OCI-M2 (cell line): ENCODE measurements at regions not wholly inside any gene's neighbourhood (a gene's known extent, or its start where the extent isn't known, plus 50 kb on each side); places are given as distances from the start of the nearest gene placed in this dataset.
"Not testable (repeated sequence)": the region's sequence is repeated elsewhere in the genome, so short reads cannot be mapped to it uniquely, and the experiment has no call there.

Experiments used
- DNase-seq: peaks from one replicate; lab custom pipeline; 2025; ENCODE audit not compliant: unreplicated experiment; lab: John Stamatoyannopoulos, UW

- DNase-seq: no peak
These were observed 421.0 kb upstream of the CHD1 start for GRCh38 chr5:99349787-99350186.

DNA sequence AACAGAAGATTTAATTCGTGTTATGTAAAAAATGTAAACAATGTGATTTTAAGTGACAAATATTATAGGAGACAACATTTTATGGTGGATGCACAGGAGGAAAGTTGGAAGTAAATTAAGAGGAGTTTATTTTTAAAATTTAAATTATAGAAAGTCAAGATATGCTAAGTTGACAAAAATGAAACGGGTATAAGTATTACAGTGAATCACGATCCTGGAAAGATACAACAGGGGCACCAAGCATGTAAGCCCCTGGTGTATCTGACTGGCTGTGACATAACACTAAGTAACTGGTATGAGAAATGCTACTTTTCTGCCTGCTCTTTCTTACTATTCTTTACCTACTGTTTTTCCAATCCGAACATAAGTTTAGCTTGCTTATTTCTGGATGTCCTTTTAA lies 419.8 kb upstream of the CHD1 start:
- no peak for DNase-seq

DNA sequence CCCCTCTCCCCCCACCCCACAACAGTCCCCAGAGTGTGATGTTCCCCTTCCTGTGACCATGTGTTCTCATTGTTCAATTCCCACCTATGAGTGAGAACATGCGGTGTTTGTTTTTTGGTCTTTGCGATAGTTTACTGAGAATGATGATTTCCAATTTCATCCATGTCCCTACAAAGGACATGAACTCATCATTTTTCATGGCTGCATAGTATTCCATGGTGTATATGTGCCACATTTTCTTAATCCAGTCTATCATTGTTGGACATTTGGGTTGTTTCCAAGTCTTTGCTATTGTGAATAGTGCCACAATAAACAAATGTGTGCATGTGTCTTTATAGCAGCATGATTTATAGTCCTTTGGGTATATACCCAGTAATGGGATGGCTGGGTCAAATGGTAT lies 411.0 kb upstream of the CHD1 start:
- not testable (repeated sequence) for DNase-seq

DNA sequence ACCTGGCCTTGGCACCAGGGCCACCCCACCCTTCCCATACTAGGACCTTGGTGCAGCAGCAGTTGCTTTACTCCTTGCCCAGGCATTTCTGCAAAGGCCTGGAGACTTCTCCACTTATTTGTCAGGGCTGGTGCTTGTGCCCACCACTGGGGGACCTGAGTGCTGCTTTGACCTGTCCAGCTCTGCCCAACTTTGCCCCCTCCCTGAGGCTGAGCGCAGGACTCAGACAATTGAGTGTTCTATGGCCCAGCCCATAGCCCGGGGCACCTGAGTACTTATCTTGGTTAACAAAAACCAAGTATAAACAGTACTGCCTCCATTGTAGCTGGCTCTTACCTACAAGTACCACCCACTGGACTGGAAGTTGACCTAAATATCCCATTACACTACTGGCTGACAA lies 406.1 kb upstream of the CHD1 start:
- no peak for DNase-seq

DNA sequence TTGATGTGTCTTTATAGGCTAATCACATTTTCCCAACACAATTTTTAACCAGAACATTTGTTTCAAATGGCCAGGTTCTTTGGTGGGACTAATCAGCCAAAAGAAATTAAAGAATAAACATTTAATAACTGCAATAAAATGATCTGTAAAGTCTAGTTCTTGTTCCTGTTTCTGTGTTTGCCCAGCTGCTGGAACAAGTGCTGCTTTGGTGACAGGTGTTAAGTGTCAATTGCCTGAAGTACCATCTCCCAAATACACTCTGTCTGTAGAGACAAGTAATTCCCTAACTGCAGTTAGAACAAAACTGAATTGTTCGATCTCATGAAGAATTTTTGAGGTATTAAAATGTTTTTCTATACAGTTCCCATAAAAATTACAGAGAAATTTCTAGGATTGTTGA lies 402.3 kb upstream of the CHD1 start:
- no peak for DNase-seq

- DNase-seq: no peak
These were observed 391.6 kb upstream of the CHD1 start for GRCh38 chr5:99320436-99320835.

DNA sequence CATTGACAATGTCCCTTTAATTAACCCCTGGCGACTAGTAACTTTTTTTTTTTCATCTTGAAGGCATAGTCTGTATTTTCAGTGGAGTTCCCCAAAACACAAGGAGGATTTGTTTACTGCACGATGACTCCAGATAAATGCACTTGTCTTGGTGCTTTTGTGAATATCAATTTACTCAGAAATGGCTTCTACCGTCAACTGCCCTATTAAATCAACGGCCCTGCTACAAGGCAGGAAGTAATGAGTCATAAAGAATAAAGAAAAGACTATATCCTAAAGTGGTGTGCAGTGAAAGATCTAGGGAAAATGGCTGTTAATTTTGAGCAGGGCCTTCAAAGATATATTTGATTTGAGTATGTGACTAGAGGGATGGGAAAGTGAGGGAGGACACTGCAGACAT lies 388.3 kb upstream of the CHD1 start:
- DNase-seq: no peak

GRCh38 chr5:99316484-99316883 lies 387.7 kb upstream of the CHD1 start:
- DNase-seq: no peak

- no peak for DNase-seq
These were observed 386.8 kb upstream of the CHD1 start for GRCh38 chr5:99315413-99316183.

- no peak for DNase-seq
These were observed 385.9 kb upstream of the CHD1 start for GRCh38 chr5:99314721-99315120.

GRCh38 chr5:99308131-99308530 lies 379.3 kb upstream of the CHD1 start:
- no peak for DNase-seq

DNA sequence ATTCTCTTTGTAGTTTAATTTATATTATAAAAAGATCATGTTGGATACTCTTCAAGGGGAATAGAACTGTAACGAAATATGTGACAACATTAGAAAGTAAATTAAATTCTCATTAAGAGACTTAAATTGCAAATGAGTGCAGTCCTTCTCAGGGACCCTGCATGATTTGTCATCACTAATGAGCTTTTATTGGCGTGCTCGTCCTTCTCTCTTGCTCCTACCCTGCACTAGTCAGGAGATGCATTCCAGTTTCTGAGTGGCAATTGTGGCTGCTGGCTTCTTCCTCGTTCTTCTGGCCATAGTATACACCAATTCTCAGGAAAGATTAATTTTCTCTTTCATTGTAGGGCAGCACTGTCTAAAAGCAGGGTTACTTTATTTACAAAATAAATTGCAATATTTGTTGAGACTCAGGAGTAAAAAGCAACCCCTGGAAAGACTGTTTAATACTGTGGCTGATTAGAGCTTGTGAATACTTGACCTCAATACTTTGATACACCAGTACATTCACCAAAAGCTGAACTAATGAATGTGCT lies 376.3 kb upstream of the CHD1 start:
- no peak for DNase-seq

DNA sequence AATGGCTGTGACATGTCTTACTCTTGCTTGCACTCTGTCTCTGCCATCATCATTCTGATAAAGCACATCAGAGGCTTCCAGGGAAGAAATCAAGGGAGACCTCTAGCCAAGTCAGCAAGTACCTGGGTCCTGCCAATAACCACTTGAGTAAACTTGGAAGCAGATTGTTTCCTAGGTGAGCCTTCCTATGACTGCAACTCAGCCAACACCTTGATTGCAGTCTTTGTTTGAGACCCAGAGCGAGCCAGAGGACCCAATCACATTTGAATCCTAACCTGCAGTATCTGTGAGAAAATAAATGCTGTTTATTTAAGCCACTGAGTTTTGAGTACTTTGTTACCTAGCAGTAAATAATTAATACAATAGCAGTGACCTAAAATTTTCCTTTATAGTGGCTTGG lies 356.8 kb upstream of the CHD1 start:
- DNase-seq: no peak

GRCh38 chr5:99275128-99275527 lies 346.3 kb upstream of the CHD1 start:
- DNase-seq: no peak

DNA sequence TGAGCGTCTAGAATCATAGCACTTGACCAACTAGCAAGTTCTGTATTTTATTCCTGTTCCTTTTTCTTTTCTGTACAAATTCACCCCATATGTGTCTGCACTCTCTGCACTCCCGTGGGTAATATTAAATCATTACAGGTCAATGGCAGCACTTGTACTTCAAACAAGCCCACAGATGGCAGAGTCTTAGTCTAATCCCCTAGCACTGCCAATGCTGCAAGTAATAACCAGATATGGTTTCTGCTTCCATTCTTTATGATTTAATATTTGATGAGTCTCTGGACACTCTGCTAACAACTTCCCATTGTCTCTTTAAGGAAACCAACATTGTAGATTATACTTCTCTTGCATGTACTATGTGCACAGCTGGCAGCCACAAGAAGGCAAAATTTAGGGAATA lies 343.8 kb upstream of the CHD1 start:
- no peak for DNase-seq

DNA sequence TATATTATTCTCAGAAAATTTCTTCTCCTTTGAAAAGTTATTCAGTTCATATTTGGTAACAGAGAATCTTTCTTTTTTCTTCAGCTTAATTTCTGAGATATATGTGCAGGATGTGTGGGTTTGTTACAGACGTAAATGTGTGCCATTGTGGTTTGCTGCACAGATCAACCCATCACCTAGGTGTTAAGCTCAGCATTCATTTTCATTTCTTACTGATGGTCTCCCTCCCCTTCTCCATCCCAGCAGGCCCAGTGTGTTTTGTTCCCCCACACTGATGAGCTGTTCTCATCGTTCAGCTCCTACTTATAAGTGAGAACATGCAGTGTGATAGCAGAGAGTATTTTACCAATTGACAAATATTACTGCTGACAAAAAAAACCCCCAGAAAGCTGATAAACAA lies 330.0 kb upstream of the CHD1 start:
- DNase-seq: no peak

DNA sequence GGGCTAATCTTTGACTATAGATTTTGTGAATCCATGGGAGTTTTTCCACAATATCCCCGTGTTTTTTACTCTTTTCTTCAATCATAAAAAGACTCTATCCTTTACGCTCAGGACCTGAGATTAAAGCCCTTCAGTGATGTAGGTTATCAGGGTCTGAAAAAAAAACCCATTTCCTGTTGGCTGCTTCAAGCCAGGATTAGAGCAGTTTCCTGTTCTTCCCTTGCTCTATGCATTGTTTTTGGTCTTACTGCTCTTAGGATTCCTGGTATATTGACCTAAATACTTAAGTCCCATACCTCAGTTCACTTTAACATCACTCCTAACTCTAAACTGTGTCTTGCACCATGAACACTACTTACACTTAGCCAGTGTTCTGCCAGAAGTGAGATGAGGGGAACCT lies 319.3 kb upstream of the CHD1 start:
- no peak for DNase-seq

DNA sequence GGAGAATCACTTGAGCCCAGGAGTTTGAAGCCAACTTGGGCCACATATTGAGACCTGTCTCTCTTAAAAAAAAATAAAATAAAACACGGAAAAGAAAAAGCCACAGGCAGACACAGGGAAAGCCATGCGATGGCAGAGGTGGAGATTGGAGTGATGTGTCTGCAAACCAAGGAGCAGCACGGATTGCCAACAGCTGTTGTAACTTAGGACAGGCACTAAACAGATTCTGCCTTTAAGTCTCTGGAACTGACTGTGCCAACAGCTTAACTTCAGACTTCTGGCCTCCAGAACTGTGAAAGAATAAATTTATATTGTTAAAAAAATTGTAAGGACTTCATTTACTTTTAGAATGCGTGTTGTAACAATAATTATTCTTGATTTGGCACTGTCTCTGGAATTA lies 318.5 kb upstream of the CHD1 start:
- no peak for DNase-seq

DNA sequence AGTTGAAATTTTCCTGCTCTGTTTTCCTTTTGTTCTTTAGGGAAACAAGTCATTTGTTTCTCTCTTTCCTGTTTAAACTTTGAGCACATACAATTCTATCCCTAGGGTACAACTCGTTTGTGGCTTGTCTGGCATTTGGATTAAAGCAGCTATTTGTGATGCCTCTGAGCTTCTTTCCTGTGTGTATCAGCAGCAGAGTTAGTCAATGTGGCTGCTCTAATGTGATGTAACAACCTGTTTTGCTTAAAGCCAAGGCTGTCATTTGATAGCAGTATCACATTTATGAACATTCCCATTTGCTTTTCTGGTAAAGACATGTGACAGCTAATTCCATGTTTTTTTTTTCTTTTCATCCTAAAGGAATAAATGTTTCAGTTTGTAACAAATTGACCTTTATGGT lies 314.3 kb upstream of the CHD1 start:
- no peak for DNase-seq

GRCh38 chr5:99239826-99240360 lies 311.1 kb upstream of the CHD1 start:
- DNase-seq: no peak

- DNase-seq: no peak
These were observed 262.5 kb upstream of the CHD1 start for GRCh38 chr5:99191206-99191745.

DNA sequence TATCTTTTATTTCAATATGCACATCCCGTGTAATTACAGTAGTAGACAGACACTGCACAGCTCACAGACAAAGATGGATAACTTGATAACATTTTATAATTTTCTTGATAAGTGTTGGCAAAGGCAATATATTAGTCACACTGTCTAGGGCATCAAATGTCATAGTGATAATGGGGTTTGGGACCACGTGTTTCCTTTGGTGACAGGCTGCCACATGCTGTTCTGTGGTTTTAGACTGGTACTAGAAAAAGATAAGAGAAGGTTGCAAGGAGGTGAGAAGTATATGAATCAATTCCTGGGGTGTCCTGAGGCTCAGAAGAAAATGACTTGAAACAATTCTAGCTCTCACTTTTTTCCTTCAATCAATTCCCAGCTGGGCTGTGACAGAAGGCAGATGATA lies 258.8 kb upstream of the CHD1 start:
- DNase-seq: no peak

- DNase-seq: no peak
These were observed 250.4 kb upstream of the CHD1 start for GRCh38 chr5:99179206-99179605.
